ENCODE measurements at regions not wholly inside any gene's neighbourhood (a gene's known extent, or its start where the extent isn't known, plus 50 kb on each side); places are given as distances from the start of the nearest gene placed in this dataset.

GRCh38 chr4:30461218-30461617 lies 259.0 kb upstream of the PCDH7 start:
- Histone ChIP-seq H2AFZ (ENCODE audit: low read length) (no peak overlapping the region), H3K4me1 (ENCODE audit: control insufficient read depth in 2 of 2, insufficient read depth in 1 of 2, low read depth in 1 of 2, low read length in 2 of 2) (peaks cover 0 to 6% of the 10 kb centered on the region in 2 donors), H2BK120ac (ENCODE audit: low read depth, low read length) (no peak overlapping the region), H3K9ac (ENCODE audit: low read depth, low read length, poor library complexity) (no peak overlapping the region), H3K14ac (ENCODE audit: low read length) (no peak overlapping the region), H3K36me3 (replicated peaks in 1 of 2; ENCODE audit: control insufficient read depth in 2 of 2, insufficient read depth in 2 of 2, low read length in 2 of 2) (no peaks in the 10 kb centered on the region), H3K18ac (ENCODE audit: low read length) (no peak overlapping the region), H4K8ac (ENCODE audit: low read depth, low read length) (no peak overlapping the region), H2BK15ac (ENCODE audit: low read length) (no peak overlapping the region), H3K4me2 (ENCODE audit: insufficient read depth, low read length, poor library complexity, severe bottlenecking) (no peak overlapping the region), H3K4me3 (ENCODE audit: low read length in 2 of 2) (no peak overlapping the region), H2AK5ac (ENCODE audit: low read depth, low read length) (no peak overlapping the region), H2BK12ac (ENCODE audit: low read length) (no peak overlapping the region), H3K23ac (ENCODE audit: low read depth, low read length, poor library complexity) (no peak overlapping the region), H4K91ac (ENCODE audit: low read depth, low read length, poor library complexity) (no peak overlapping the region), H2BK5ac (ENCODE audit: low read length) (no peak overlapping the region), H3K4ac (ENCODE audit: low read length) (no peak overlapping the region), H3K79me1 (ENCODE audit: low read depth, low read length) (no peaks in the 10 kb centered on the region), H3K27me3 (ENCODE audit: control insufficient read depth in 3 of 3, insufficient read depth in 3 of 3, low read depth in 1 of 3, low read length in 3 of 3) (no peaks in the 10 kb centered on the region), H3K27ac (replicated peaks; ENCODE audit: low read length) (no peak overlapping the region), H3K9me3 (replicated peaks in 1 of 2; ENCODE audit: control insufficient read depth in 2 of 2, insufficient read depth in 1 of 2, low read depth in 1 of 2, low read length in 2 of 2) (no peaks in the 10 kb centered on the region)
- DNase-seq (ENCODE audit: low spot score) = no peak
- WGBS, 2 donors (ENCODE audit: extremely low coverage in 2 of 2, insufficient read length in 2 of 2, insufficient replicate concordance in 1 of 2) = no CpG with 5 or more reads among the region's 5 CpGs

GRCh38 chr4:30462445-30463090 lies 257.6 kb upstream of the PCDH7 start:
- H2BK120ac ChIP-seq (ENCODE audit: low read depth, low read length) = no peak overlapping the region
- no peak overlapping the region for H3K23ac ChIP-seq (ENCODE audit: low read depth, low read length, poor library complexity)
- no peak overlapping the region for H2AFZ ChIP-seq (ENCODE audit: low read length)
- H3K36me3 ChIP-seq (replicated peaks in 1 of 2; ENCODE audit: control insufficient read depth in 2 of 2, insufficient read depth in 2 of 2, low read length in 2 of 2) = no peaks in the 10 kb centered on the region
- no peaks in the 10 kb centered on the region for H3K79me1 ChIP-seq (ENCODE audit: low read depth, low read length)
- no peaks in the 10 kb centered on the region for H3K27me3 ChIP-seq (ENCODE audit: control insufficient read depth in 3 of 3, insufficient read depth in 3 of 3, low read depth in 1 of 3, low read length in 3 of 3)
- H3K18ac ChIP-seq (ENCODE audit: low read length) = no peak overlapping the region
- H3K9ac ChIP-seq (ENCODE audit: low read depth, low read length, poor library complexity) = no peak overlapping the region
- H4K91ac ChIP-seq (ENCODE audit: low read depth, low read length, poor library complexity) = no peak overlapping the region
- H2BK15ac ChIP-seq (ENCODE audit: low read length) = no peak overlapping the region
- no peak overlapping the region for H3K4ac ChIP-seq (ENCODE audit: low read length)
- no CpG with 5 or more reads among the region's 6 CpGs for WGBS, 2 donors (ENCODE audit: extremely low coverage in 2 of 2, insufficient read length in 2 of 2, insufficient replicate concordance in 1 of 2)
- H2BK5ac ChIP-seq (ENCODE audit: low read length) = no peak overlapping the region
- no peak overlapping the region for H3K4me3 ChIP-seq (ENCODE audit: low read length in 2 of 2)
- H3K4me1 ChIP-seq (ENCODE audit: control insufficient read depth in 2 of 2, insufficient read depth in 1 of 2, low read depth in 1 of 2, low read length in 2 of 2) = peaks cover 0 to 6% of the 10 kb centered on the region in 2 donors
- H3K4me2 ChIP-seq (ENCODE audit: insufficient read depth, low read length, poor library complexity, severe bottlenecking) = no peak overlapping the region
- H2AK5ac ChIP-seq (ENCODE audit: low read depth, low read length) = no peak overlapping the region
- no peaks in the 10 kb centered on the region for H3K9me3 ChIP-seq (replicated peaks in 1 of 2; ENCODE audit: control insufficient read depth in 2 of 2, insufficient read depth in 1 of 2, low read depth in 1 of 2, low read length in 2 of 2)
- H4K8ac ChIP-seq (ENCODE audit: low read depth, low read length) = no peak overlapping the region
- H2BK12ac ChIP-seq (ENCODE audit: low read length) = no peak overlapping the region
- no peak for DNase-seq (ENCODE audit: low spot score)
- H3K27ac ChIP-seq (replicated peaks; ENCODE audit: low read length) = no peak overlapping the region
- H3K14ac ChIP-seq (ENCODE audit: low read length) = no peak overlapping the region

GRCh38 chr4:30471861-30472260 lies 248.3 kb upstream of the PCDH7 start:
- no peak overlapping the region for H2BK120ac ChIP-seq (ENCODE audit: low read depth, low read length)
- no peaks in the 10 kb centered on the region for H3K4me1 ChIP-seq (ENCODE audit: control insufficient read depth in 2 of 2, insufficient read depth in 1 of 2, low read depth in 1 of 2, low read length in 2 of 2)
- no peak overlapping the region for H3K4me2 ChIP-seq (ENCODE audit: insufficient read depth, low read length, poor library complexity, severe bottlenecking)
- H3K27ac ChIP-seq (replicated peaks; ENCODE audit: low read length) = no peak overlapping the region
- no peak for DNase-seq (ENCODE audit: low spot score)
- H3K9me3 ChIP-seq (replicated peaks in 1 of 2; ENCODE audit: control insufficient read depth in 2 of 2, insufficient read depth in 1 of 2, low read depth in 1 of 2, low read length in 2 of 2) = no peaks in the 10 kb centered on the region
- H3K4me3 ChIP-seq (ENCODE audit: low read length in 2 of 2) = no peak overlapping the region
- no peak overlapping the region for H2AK5ac ChIP-seq (ENCODE audit: low read depth, low read length)
- no peak overlapping the region for H3K14ac ChIP-seq (ENCODE audit: low read length)
- no peaks in the 10 kb centered on the region for H3K36me3 ChIP-seq (replicated peaks in 1 of 2; ENCODE audit: control insufficient read depth in 2 of 2, insufficient read depth in 2 of 2, low read length in 2 of 2)
- no peaks in the 10 kb centered on the region for H3K79me1 ChIP-seq (ENCODE audit: low read depth, low read length)
- H4K8ac ChIP-seq (ENCODE audit: low read depth, low read length) = no peak overlapping the region
- H2BK12ac ChIP-seq (ENCODE audit: low read length) = no peak overlapping the region
- H2BK5ac ChIP-seq (ENCODE audit: low read length) = no peak overlapping the region
- no peak overlapping the region for H2BK15ac ChIP-seq (ENCODE audit: low read length)
- WGBS, 2 donors (ENCODE audit: extremely low coverage in 2 of 2, insufficient read length in 2 of 2, insufficient replicate concordance in 1 of 2) = no CpG with 5 or more reads among the region's 3 CpGs
- no peak overlapping the region for H3K9ac ChIP-seq (ENCODE audit: low read depth, low read length, poor library complexity)
- H4K91ac ChIP-seq (ENCODE audit: low read depth, low read length, poor library complexity) = no peak overlapping the region
- no peak overlapping the region for H2AFZ ChIP-seq (ENCODE audit: low read length)
- H3K18ac ChIP-seq (ENCODE audit: low read length) = no peak overlapping the region
- no peaks in the 10 kb centered on the region for H3K27me3 ChIP-seq (ENCODE audit: control insufficient read depth in 3 of 3, insufficient read depth in 3 of 3, low read depth in 1 of 3, low read length in 3 of 3)
- no peak overlapping the region for H3K23ac ChIP-seq (ENCODE audit: low read depth, low read length, poor library complexity)
- H3K4ac ChIP-seq (ENCODE audit: low read length) = no peak overlapping the region

- Histone ChIP-seq H3K4ac (ENCODE audit: low read length) (no peak overlapping the region), H3K14ac (ENCODE audit: low read length) (no peak overlapping the region), H3K23ac (ENCODE audit: low read depth, low read length, poor library complexity) (no peak overlapping the region), H3K27me3 (ENCODE audit: control insufficient read depth in 3 of 3, insufficient read depth in 3 of 3, low read depth in 1 of 3, low read length in 3 of 3) (no peaks in the 10 kb centered on the region), H2AK5ac (ENCODE audit: low read depth, low read length) (no peak overlapping the region), H2BK120ac (ENCODE audit: low read depth, low read length) (no peak overlapping the region), H3K79me1 (ENCODE audit: low read depth, low read length) (no peaks in the 10 kb centered on the region), H3K36me3 (replicated peaks in 1 of 2; ENCODE audit: control insufficient read depth in 2 of 2, insufficient read depth in 2 of 2, low read length in 2 of 2) (no peaks in the 10 kb centered on the region), H3K18ac (ENCODE audit: low read length) (no peak overlapping the region), H3K4me2 (ENCODE audit: insufficient read depth, low read length, poor library complexity, severe bottlenecking) (no peak overlapping the region), H3K27ac (replicated peaks; ENCODE audit: low read length) (no peak overlapping the region), H3K9me3 (replicated peaks in 1 of 2; ENCODE audit: control insufficient read depth in 2 of 2, insufficient read depth in 1 of 2, low read depth in 1 of 2, low read length in 2 of 2) (no peaks in the 10 kb centered on the region), H2BK15ac (ENCODE audit: low read length) (no peak overlapping the region), H2BK5ac (ENCODE audit: low read length) (no peak overlapping the region), H4K8ac (ENCODE audit: low read depth, low read length) (no peak overlapping the region), H3K9ac (ENCODE audit: low read depth, low read length, poor library complexity) (no peak overlapping the region), H3K4me3 (ENCODE audit: low read length in 2 of 2) (no peak overlapping the region), H2AFZ (ENCODE audit: low read length) (no peak overlapping the region), H4K91ac (ENCODE audit: low read depth, low read length, poor library complexity) (no peak overlapping the region), H2BK12ac (ENCODE audit: low read length) (no peak overlapping the region), H3K4me1 (ENCODE audit: control insufficient read depth in 2 of 2, insufficient read depth in 1 of 2, low read depth in 1 of 2, low read length in 2 of 2) (no peaks in the 10 kb centered on the region)
- DNase-seq (ENCODE audit: low spot score) = no peak
- no CpG with 5 or more reads among the region's 2 CpGs for WGBS, 2 donors (ENCODE audit: extremely low coverage in 2 of 2, insufficient read length in 2 of 2, insufficient replicate concordance in 1 of 2)
Measured at GRCh38 chr4:30473225-30473624, 246.9 kb upstream of the PCDH7 start.
